Activated CD8-positive, alpha-beta T cell treated with anti-CD3 and anti-CD28 coated beads, Interleukin-2, amount 10 ng/mL, durations not matched to agents 7 days and 5 days (primary cell): ENCODE measurements at regions not wholly inside any gene's neighbourhood (a gene's known extent, or its start where the extent isn't known, plus 50 kb on each side); places are given as distances from the start of the nearest gene placed in this dataset.

Experiments
- ATAC-seq: fragments of 150-1000 bp; cut with Tn5 transposase; one replicate; pipeline ENCODE4 v1.10.0; 2021; ENCODE audit warnings: moderate library complexity
- CTCF ChIA-PET: fragments of 350-600 bp; sonication (Branson Sonifier 250); formaldehyde crosslinking; loops from one replicate; lab custom pipeline; 2021; ENCODE audit warnings: antibody characterized with exemption; lab: Charles Lee
- POLR2A ChIA-PET: fragments of 350-600 bp; sonication (Branson Sonifier 250); formaldehyde crosslinking; loops from one replicate; lab custom pipeline; 2021; ENCODE audit warnings: antibody characterized with exemption; lab: Charles Lee
- DNase-seq: peaks from one replicate; pipeline ENCODE4 v3.0.0-alpha.2; 2020
- H3K27ac Mint-ChIP-seq: one replicate; pipeline ENCODE4 v1.8.0; 2021; ENCODE audit warnings: mild to moderate bottlenecking, mixed read lengths
- H3K27me3 Mint-ChIP-seq: one replicate; pipeline ENCODE4 v1.8.0; 2021; ENCODE audit warnings: low read depth, mixed read lengths
- H3K36me3 Mint-ChIP-seq: one replicate; pipeline ENCODE4 v1.8.0; 2021; ENCODE audit warnings: low read depth, mixed read lengths
- H3K4me1 Mint-ChIP-seq: one replicate; pipeline ENCODE4 v1.8.0; 2021; ENCODE audit warnings: low read depth, mixed read lengths
- H3K4me3 Mint-ChIP-seq: one replicate; pipeline ENCODE4 v1.8.0; 2021; ENCODE audit warnings: mild to moderate bottlenecking, mixed read lengths
- H3K9me3 Mint-ChIP-seq: one replicate; pipeline ENCODE4 v1.8.0; 2022; ENCODE audit warnings: mixed read lengths; ENCODE audit not compliant: insufficient read depth

DNA sequence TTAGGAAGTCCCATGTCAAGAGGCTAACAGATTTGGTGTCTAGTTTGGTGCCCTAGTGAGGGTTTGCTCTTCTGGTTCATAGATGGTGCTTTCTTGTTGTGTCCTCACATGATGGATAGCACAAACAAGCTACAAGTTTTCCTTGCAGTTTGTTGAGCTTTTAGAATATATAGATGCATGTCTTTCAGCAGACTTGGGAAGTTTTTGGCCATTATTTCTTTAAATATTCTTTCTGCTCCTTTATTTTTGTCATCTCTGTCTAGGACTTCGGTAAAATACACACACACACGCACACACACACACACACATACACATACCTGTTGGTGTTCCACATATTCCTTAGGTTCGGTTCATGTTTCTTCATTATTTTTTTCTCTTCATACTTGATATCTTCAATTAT, 81.5 kb upstream of the TEX51 start:
- Mint-ChIP-seq H3K27ac (no peak overlapping the region), H3K4me3 (no peak overlapping the region), H3K4me1 (no peaks in the 10 kb centered on the region), H3K27me3 (peaks cover 20% of the 10 kb centered on the region), H3K36me3 (no peaks in the 10 kb centered on the region), H3K9me3 (no peaks in the 10 kb centered on the region)
- DNase-seq (no peak), ATAC-seq (no peak)
- ChIA-PET POLR2A (no interaction called here), CTCF (no interaction called here)

DNA sequence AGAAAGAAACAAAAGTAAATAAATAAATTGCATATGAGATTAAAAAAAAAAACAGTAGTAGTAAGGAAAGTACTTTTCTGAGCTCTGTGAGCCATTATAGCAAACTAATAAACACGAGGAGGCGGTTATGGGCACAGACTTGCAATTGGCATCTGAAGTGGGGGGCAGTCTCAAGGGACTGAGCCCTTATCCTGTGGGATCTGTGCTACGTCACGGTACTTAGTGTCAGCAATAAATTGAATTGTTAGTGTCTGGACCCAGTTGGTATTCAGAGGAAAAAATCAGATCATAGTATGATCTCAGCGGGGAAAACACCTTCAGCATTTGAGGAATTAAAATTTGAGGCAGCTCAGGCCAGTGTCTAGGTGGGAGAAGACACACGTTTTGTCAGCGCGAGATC, 76.6 kb upstream of the TEX51 start:
- no peak overlapping the region for H3K27ac Mint-ChIP-seq
- DNase-seq (no peak), ATAC-seq (no peak)
- ChIA-PET CTCF (no interaction called here), POLR2A (no interaction called here)
- no peaks in the 10 kb centered on the region for H3K9me3 Mint-ChIP-seq
- no peaks in the 10 kb centered on the region for H3K36me3 Mint-ChIP-seq
- H3K4me1 Mint-ChIP-seq = no peaks in the 10 kb centered on the region
- no peak overlapping the region for H3K4me3 Mint-ChIP-seq
- peaks cover 11% of the 10 kb centered on the region for H3K27me3 Mint-ChIP-seq

DNA sequence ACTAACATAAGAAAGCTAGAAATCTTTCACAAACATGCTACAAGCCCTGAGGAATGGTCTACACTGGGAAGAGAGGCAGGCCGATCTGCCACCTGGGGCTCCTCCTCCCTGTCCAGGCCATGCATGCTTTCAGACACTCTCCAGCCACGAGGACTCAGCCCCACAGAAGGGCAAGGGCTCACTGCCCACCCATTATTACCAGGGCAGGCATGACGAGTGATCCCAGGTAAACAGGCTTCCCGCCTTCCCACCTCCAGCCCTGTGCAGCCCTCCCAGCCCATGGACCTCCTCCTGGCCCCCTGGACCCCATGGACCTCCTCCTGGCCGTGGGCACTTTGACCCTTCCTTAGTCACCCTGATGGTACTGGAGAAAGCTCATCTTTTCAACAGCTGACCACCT, 75.8 kb upstream of the TEX51 start:
- Mint-ChIP-seq H3K4me1 (no peaks in the 10 kb centered on the region), H3K9me3 (no peaks in the 10 kb centered on the region), H3K27me3 (peaks cover 8% of the 10 kb centered on the region), H3K36me3 (no peaks in the 10 kb centered on the region), H3K4me3 (no peak overlapping the region), H3K27ac (no peak overlapping the region)
- ATAC-seq (no peak), DNase-seq (no peak)
- ChIA-PET POLR2A (no interaction called here), CTCF (no interaction called here)

DNA sequence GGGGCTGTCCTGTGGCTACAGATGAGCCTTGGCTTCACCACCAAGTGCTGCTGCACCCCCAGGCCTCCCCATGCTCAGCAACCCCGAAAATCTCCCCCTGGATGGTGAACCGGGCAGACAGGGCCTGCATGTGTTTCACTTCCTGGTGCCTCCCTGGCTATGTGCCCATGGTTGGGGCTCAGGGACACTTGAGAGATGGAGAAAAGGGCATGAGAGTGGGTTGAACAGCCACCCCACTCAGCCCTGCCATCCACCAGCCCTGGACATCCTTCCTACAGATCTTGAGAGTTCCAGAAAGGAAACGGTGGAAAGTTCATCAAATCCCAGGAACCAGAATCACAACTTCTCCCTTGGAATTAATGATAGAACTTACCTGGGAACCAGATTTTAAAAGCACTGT, 74.7 kb upstream of the TEX51 start:
- no peaks in the 10 kb centered on the region for H3K4me1 Mint-ChIP-seq
- CTCF ChIA-PET = no interaction called here
- no peaks in the 10 kb centered on the region for H3K36me3 Mint-ChIP-seq
- DNase-seq (no peak), ATAC-seq (no peak)
- H3K9me3 Mint-ChIP-seq = no peaks in the 10 kb centered on the region
- POLR2A ChIA-PET = no interaction called here
- no peak overlapping the region for H3K27ac Mint-ChIP-seq
- no peak overlapping the region for H3K4me3 Mint-ChIP-seq
- H3K27me3 Mint-ChIP-seq = peaks cover 6% of the 10 kb centered on the region

DNA sequence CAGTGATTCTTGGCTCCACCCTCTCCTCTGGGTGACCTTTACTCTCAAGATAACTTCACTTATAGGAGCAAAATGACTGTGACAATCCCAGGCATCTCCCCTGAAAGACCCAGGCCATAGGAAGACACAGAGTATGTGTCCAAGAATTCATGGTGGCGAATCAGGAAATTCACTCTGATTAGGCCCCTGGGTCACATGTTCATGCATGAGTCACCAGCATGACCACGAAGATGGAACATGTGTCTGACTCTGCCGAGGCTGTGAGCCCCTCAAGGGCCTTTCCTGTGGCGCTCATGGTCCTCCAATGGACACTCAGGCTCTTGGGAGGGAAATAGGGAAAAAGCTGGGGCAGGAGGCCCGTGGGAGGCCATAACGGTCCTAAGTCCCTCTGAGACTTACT, 74.0 kb upstream of the TEX51 start:
- Mint-ChIP-seq H3K27me3 (peaks cover 6% of the 10 kb centered on the region), H3K9me3 (no peaks in the 10 kb centered on the region), H3K4me3 (no peak overlapping the region), H3K4me1 (no peaks in the 10 kb centered on the region), H3K27ac (no peak overlapping the region), H3K36me3 (no peaks in the 10 kb centered on the region)
- POLR2A ChIA-PET = no interaction called here
- DNase-seq = no peak
- ATAC-seq = no peak
- CTCF ChIA-PET = no interaction called here

DNA sequence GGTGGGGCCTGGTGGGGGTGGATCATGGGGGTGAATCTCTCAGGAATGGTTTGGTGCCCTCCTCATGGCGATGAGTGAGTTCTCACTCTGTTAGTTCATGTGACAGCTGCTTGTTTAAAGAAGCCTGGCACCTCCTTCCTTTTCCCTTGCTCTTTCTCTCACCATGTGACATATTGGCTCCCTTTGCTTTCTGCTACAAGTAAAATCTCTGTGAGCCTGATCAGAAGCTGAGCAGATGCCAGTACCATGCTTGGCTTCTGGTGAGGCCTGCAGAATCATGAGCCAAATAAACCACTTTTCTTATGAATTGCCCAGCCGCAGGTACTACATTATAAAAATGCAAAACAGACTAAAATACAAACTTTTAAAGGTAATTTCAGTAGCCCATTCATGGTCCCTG, 73.4 kb upstream of the TEX51 start:
- POLR2A ChIA-PET = no interaction called here
- CTCF ChIA-PET = no interaction called here
- no peak overlapping the region for H3K27ac Mint-ChIP-seq
- H3K27me3 Mint-ChIP-seq = peaks cover 6% of the 10 kb centered on the region
- no peak for DNase-seq
- no peak for ATAC-seq
- H3K4me3 Mint-ChIP-seq = no peak overlapping the region
- H3K4me1 Mint-ChIP-seq = no peaks in the 10 kb centered on the region
- H3K9me3 Mint-ChIP-seq = no peaks in the 10 kb centered on the region
- H3K36me3 Mint-ChIP-seq = no peaks in the 10 kb centered on the region

DNA sequence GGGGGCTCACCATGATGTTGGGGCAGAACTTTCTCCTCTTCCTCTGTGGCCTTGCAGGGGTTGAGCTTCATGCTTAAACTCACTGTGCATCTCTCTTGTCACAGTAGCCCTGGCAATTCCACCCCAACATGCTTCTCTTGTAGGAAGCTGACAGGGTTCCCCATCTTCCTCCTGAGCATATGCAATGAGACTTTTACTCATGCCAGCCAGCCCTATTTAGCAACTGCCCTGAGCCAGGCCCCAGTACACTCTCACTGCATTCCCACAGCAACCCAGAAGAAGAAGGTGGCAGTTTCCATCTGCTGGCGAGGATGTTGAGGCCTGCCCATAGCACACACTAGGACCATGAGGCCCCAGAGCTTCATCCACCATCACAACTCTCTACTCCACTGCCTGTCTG, 72.2 kb upstream of the TEX51 start:
- ATAC-seq (no peak), DNase-seq (no peak)
- ChIA-PET POLR2A (no interaction called here), CTCF (no interaction called here)
- Mint-ChIP-seq H3K27ac (no peak overlapping the region), H3K27me3 (peaks cover 2% of the 10 kb centered on the region), H3K4me1 (no peaks in the 10 kb centered on the region), H3K4me3 (no peak overlapping the region), H3K36me3 (no peaks in the 10 kb centered on the region), H3K9me3 (no peaks in the 10 kb centered on the region)

DNA sequence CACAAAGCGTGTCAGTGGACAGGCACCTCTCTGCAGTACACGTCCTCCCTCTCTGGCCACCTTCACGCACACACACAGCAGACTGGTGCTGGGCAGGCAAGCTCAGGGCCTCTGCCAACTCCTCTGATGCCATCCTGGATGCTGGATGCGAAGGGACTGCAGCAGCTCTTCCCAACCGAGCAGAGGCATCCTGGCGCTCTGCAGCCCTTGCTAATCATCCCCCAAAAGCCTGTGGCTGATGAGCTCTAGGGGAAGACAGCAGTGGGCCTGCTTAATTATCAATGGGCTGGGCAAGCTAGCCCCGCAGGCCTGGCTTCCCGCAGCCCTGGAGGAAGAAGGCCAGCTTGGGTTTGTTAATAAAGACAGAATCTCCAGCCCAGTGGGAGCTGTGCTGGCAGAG, 71.3 kb upstream of the TEX51 start:
- no peaks in the 10 kb centered on the region for H3K36me3 Mint-ChIP-seq
- H3K9me3 Mint-ChIP-seq = no peaks in the 10 kb centered on the region
- no peak overlapping the region for H3K27ac Mint-ChIP-seq
- H3K4me3 Mint-ChIP-seq = no peak overlapping the region
- CTCF ChIA-PET = no interaction called here
- ATAC-seq (no peak), DNase-seq (no peak)
- H3K4me1 Mint-ChIP-seq = no peaks in the 10 kb centered on the region
- POLR2A ChIA-PET = no interaction called here
- no peaks in the 10 kb centered on the region for H3K27me3 Mint-ChIP-seq

DNA sequence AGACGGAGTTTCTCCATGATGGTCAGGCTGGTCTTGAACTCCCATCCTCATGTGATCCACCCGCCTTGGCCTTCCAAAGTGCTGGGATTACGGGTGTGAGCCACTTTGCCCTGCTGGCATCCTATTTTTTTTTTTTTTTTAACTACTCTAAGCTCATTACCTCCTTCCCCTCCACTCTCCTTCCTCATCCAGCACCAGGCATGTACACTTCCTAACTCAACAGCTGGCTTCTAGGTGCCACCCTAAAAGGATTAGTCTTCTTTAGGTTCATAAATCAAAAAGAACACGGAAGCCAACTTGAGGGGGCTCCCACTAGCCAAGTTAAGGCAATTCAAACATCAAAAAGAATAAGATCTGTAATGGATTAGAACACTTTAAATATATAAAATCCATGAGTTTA, 70.6 kb upstream of the TEX51 start:
- ATAC-seq (no peak), DNase-seq (no peak)
- ChIA-PET CTCF (no interaction called here), POLR2A (no interaction called here)
- no peak overlapping the region for H3K4me3 Mint-ChIP-seq
- H3K9me3 Mint-ChIP-seq = no peaks in the 10 kb centered on the region
- H3K27ac Mint-ChIP-seq = no peak overlapping the region
- no peaks in the 10 kb centered on the region for H3K27me3 Mint-ChIP-seq
- H3K4me1 Mint-ChIP-seq = no peaks in the 10 kb centered on the region
- no peaks in the 10 kb centered on the region for H3K36me3 Mint-ChIP-seq

DNA sequence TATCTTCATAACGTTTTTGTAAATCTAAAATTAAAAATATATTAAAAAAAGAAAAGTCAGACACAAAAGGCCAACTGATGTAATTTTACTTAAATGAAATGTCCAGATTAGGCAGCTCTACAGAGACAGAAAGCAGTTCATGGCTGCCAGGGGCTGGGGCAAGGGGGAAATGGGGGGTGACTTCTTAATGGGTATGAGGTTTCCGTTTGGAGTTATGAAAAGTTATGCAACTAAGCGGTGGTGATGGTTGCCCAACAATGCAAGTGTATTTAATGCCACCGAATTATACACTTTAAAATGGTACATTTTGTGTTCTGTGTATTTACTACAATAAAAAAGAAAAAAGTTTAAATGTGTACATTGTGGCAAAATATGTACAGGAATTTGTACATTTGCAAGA, 70.2 kb upstream of the TEX51 start:
- no peaks in the 10 kb centered on the region for H3K27me3 Mint-ChIP-seq
- H3K9me3 Mint-ChIP-seq = no peaks in the 10 kb centered on the region
- no peaks in the 10 kb centered on the region for H3K4me1 Mint-ChIP-seq
- ATAC-seq (no peak), DNase-seq (no peak)
- H3K36me3 Mint-ChIP-seq = no peaks in the 10 kb centered on the region
- CTCF ChIA-PET = no interaction called here
- POLR2A ChIA-PET = no interaction called here
- no peak overlapping the region for H3K4me3 Mint-ChIP-seq
- H3K27ac Mint-ChIP-seq = no peak overlapping the region

DNA sequence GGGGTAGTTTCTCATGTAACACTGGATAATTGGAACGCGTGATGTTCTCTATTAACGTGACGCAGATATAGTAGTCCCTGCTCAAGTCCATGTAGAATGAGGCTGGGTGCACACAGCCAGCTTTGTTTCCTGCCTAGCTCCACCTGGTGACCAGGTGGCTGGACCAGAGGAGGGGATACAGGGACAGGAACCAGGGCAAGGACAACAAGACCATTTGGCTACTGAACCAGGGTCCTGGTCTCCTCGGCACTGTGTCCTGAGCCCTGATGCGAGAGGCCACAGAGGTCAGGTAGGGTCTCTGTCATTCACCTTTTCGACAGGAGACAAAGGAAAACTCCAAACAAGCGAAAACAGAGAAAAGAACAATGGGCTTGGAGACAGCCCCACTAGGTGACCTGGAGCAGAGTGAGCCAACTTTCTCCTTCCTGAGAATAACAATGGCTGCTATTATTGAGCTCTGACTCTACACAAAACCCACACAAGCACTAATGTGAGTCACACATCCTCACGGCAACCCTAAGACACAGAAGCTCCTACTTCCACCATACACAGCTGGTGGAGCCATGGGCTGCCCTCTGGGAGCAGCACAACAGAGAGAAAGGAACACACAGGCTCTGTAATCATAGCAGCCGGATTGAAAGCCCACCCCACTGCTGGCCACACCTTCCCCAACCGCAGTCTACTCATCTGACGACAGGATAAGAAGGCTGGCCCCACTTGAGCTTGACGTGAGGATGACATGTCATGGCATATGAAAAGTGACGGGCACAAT, 67.3 kb upstream of the TEX51 start:
- Mint-ChIP-seq H3K4me1 (no peaks in the 10 kb centered on the region), H3K36me3 (no peaks in the 10 kb centered on the region), H3K27me3 (no peaks in the 10 kb centered on the region), H3K27ac (no peak overlapping the region), H3K4me3 (no peak overlapping the region), H3K9me3 (no peaks in the 10 kb centered on the region)
- DNase-seq (no peak), ATAC-seq (no peak)
- ChIA-PET CTCF (no interaction called here), POLR2A (no interaction called here)

DNA sequence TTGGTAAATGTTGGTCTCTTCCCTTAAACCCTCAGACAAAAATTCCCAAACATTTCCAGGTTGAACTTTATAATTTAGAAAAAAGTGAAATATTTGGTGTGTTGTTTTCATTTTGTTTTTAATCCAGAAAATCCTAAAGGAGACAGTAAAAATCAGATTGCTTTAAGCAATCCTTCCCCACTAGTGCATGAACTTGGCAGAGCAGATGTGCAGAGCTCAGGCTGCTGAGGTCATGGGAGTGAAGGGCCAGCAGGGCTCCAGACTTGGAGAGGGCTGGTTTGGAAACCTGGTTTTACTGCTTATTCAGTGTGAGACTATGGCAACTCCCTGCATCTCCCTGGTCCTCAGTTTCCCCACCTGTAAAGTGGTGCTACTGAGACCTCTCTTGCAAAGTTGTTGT, 66.7 kb upstream of the TEX51 start:
- H3K27me3 Mint-ChIP-seq = no peaks in the 10 kb centered on the region
- H3K36me3 Mint-ChIP-seq = no peaks in the 10 kb centered on the region
- DNase-seq = no peak
- no peaks in the 10 kb centered on the region for H3K9me3 Mint-ChIP-seq
- CTCF ChIA-PET = no interaction called here
- H3K4me1 Mint-ChIP-seq = no peaks in the 10 kb centered on the region
- POLR2A ChIA-PET = no interaction called here
- H3K4me3 Mint-ChIP-seq = no peak overlapping the region
- H3K27ac Mint-ChIP-seq = no peak overlapping the region
- no peak for ATAC-seq

DNA sequence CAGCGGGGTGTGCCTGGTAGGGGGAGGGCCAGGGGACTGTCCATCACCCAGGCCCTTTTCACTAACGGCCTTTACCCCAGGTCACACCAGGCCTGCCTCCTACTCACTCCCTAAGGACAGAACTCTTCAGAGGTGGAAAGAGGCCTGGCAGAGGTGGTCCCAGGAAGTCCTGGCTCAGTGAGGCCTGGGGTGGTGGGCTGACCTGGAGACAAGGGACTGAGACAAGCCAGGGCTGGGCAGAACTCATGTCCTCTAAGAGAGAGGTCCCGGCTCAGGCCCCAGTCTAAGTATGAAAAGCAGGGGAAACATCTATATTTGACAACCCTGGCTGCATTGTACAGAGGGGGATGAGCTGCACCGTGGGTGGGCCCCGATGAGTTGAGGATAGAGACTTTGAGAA, 65.9 kb upstream of the TEX51 start:
- Mint-ChIP-seq H3K4me1 (no peaks in the 10 kb centered on the region), H3K27me3 (no peaks in the 10 kb centered on the region), H3K4me3 (no peak overlapping the region), H3K27ac (no peak overlapping the region), H3K36me3 (no peaks in the 10 kb centered on the region), H3K9me3 (no peaks in the 10 kb centered on the region)
- DNase-seq (no peak), ATAC-seq (no peak)
- POLR2A ChIA-PET = no interaction called here
- CTCF ChIA-PET = no interaction called here
